OCI-M2 (cell line): ENCODE measurements at regions not wholly inside any gene's neighbourhood (a gene's known extent, or its start where the extent isn't known, plus 50 kb on each side); places are given as distances from the start of the nearest gene placed in this dataset.

Source experiments
- DNase-seq: peaks from one replicate; lab custom pipeline; 2025; ENCODE audit not compliant: unreplicated experiment; lab: John Stamatoyannopoulos, UW

- DNase-seq = no peak
Observed at GRCh38 chr9:20009606-20010005, 220.8 kb upstream of the SLC24A2 start.

GRCh38 chr9:20002011-20002410 lies 213.2 kb upstream of the SLC24A2 start:
- no peak for DNase-seq

GRCh38 chr9:20001058-20001457 lies 212.2 kb upstream of the SLC24A2 start:
- DNase-seq = no peak

- DNase-seq = no peak
Observed at GRCh38 chr9:19999491-20000057, 210.7 kb upstream of the SLC24A2 start.

GRCh38 chr9:19998823-19999455 lies 210.1 kb upstream of the SLC24A2 start:
- no peak for DNase-seq

GRCh38 chr9:19998153-19998552 lies 209.3 kb upstream of the SLC24A2 start:
- no peak for DNase-seq

- DNase-seq = no peak
Observed at GRCh38 chr9:19995619-19996018, 206.8 kb upstream of the SLC24A2 start.

- no peak for DNase-seq
Observed at GRCh38 chr9:19994296-19994695, 205.5 kb upstream of the SLC24A2 start.

GRCh38 chr9:19992556-19992955 lies 203.7 kb upstream of the SLC24A2 start:
- DNase-seq = no peak

GRCh38 chr9:19989213-19989612 lies 200.4 kb upstream of the SLC24A2 start:
- no peak for DNase-seq

GRCh38 chr9:19988281-19988680 lies 199.4 kb upstream of the SLC24A2 start:
- no peak for DNase-seq

- no peak for DNase-seq
Observed at GRCh38 chr9:19985081-19985480, 196.2 kb upstream of the SLC24A2 start.

GRCh38 chr9:19976226-19976625 lies 187.4 kb upstream of the SLC24A2 start:
- DNase-seq = no peak

GRCh38 chr9:19975499-19975898 lies 186.7 kb upstream of the SLC24A2 start:
- DNase-seq = no peak

GRCh38 chr9:19969721-19970120 lies 180.9 kb upstream of the SLC24A2 start:
- no peak for DNase-seq

- no peak for DNase-seq
Observed at GRCh38 chr9:19967888-19968459, 179.1 kb upstream of the SLC24A2 start.

GRCh38 chr9:19967216-19967887 lies 178.5 kb upstream of the SLC24A2 start:
- DNase-seq = no peak

- no peak for DNase-seq
Observed at GRCh38 chr9:19965336-19965735, 176.5 kb upstream of the SLC24A2 start.

GRCh38 chr9:19947996-19948395 lies 159.2 kb upstream of the SLC24A2 start:
- DNase-seq = no peak

- DNase-seq = no peak
Observed at GRCh38 chr9:19946441-19947109, 157.7 kb upstream of the SLC24A2 start.

GRCh38 chr9:19941874-19942273 lies 153.0 kb upstream of the SLC24A2 start:
- DNase-seq = no peak
